ENCODE measurements at regions not wholly inside any gene's neighbourhood (a gene's known extent, or its start where the extent isn't known, plus 50 kb on each side); places are given as distances from the start of the nearest gene placed in this dataset.

DNA sequence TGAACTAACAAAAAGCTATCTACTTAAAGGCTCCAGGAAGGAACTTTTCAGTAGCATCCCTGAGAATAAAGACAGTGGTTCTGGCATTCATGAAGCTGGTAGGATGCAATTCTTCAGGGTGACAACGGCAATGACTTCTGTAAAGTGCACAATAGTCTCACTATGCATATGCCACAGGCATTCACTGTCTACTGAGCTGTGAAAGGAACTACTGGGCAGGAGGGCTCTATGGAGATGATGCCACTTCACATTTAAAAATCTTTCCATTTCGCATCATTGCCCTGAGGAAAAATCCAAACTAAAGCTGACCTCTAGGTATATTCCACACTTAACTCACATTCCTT is 2020.6 kb upstream of the PCDH20 start:
- H3K27ac ChIP-seq (ENCODE audit: low read depth in 1 of 2, low read length in 2 of 2), result no peak overlapping the region
- no peaks in the 10 kb centered on the region for H3K27me3 ChIP-seq (ENCODE audit: control insufficient read depth in 1 of 2, insufficient read depth in 2 of 2, low read length in 1 of 2)
- ATAC-seq (ENCODE audit: low FRiP score) (no peak), DNase-seq (no peak)
- WGBS, 2 donors, result 86 to 87% methylated on average over 2 of the region's 2 CpGs
- intact Hi-C loops (cut with DNase I), result no loop called here
- H3K36me3 ChIP-seq (ENCODE audit: control insufficient read depth in 1 of 2, insufficient read depth in 2 of 2, low read length in 1 of 2), result no peaks in the 10 kb centered on the region
- no peaks in the 10 kb centered on the region for H3K4me1 ChIP-seq (ENCODE audit: control insufficient read depth in 1 of 2, insufficient read depth in 2 of 2, low read length in 2 of 2)
- no peak overlapping the region for H3K4me3 ChIP-seq (ENCODE audit: low read length in 2 of 2)
- no peaks in the 10 kb centered on the region for H3K9me3 ChIP-seq (ENCODE audit: control insufficient read depth, low read length)

DNA sequence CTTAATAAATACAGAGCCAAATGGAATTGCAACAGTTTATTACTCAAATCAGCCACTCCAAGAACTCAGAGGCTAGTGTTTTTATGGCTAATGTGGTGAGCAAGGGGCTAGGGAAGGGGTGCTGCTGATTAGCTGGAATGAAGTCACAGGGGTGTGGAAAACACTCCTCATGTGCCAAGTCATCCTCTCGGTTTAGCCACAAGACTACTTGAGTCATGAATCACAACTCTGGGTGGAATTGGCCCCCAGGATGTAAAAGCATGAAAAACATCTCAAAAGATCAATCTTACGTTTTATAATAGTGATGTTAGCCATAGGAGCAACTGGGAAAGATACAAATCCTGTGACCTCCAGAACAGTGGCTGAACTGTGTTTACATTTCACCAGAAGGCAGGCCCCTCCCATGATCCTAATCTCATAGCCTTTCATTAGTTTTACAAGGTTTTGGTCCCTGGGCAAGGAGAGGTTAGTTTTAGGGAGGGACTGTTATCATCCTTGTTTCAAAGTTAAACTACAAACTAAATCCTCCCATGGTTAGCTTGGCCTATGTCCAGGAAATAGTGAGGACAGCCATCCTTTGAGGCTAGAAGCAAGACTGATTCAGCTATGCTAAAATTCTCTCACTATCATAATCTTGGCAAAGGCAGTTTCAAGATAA is 2020.1 kb upstream of the PCDH20 start:
- ATAC-seq (ENCODE audit: low FRiP score), result no peak

DNA sequence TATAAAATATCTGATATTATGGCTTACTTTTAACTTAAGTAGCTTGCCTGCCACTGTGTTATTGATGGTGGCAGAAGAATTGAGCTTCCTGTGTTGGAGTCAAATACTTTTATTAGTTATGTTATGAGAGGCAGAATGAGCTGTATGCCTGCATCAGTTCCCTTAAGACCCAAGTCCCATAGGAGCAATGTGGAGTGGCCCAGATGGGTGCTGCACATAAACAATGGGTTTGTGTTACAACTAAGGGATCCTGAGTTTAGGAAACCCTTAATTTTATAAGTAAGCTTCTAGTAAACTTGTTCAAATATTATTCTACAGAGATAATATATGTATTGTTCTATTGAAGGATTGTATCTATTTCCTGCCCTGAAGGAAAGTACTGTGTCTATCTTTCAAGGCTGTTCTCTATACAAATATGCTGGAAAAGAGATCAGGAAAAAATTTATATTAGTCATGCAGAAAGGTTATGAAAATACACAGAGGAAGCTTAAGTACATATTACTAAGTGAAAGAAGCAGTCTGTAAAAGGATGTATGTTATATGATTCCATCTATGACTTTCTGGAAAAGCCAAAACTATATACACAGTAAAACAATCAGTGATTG is 2018.0 kb upstream of the PCDH20 start:
- intact Hi-C loops (cut with DNase I), result no loop called here
- no peak for ATAC-seq (ENCODE audit: low FRiP score)
- no peak overlapping the region for H3K27ac ChIP-seq (ENCODE audit: low read depth in 1 of 2, low read length in 2 of 2)

More for the DNA sequence above, 2020.1 kb upstream of the PCDH20 start:
- Histone ChIP-seq H3K27me3 (ENCODE audit: control insufficient read depth in 1 of 2, insufficient read depth in 2 of 2, low read length in 1 of 2) (no peaks in the 10 kb centered on the region), H3K9me3 (ENCODE audit: control insufficient read depth, low read length) (no peaks in the 10 kb centered on the region), H3K27ac (ENCODE audit: low read depth in 1 of 2, low read length in 2 of 2) (no peak overlapping the region), H3K36me3 (ENCODE audit: control insufficient read depth in 1 of 2, insufficient read depth in 2 of 2, low read length in 1 of 2) (no peaks in the 10 kb centered on the region), H3K4me1 (ENCODE audit: control insufficient read depth in 1 of 2, insufficient read depth in 2 of 2, low read length in 2 of 2) (no peaks in the 10 kb centered on the region), H3K4me3 (ENCODE audit: low read length in 2 of 2) (no peak overlapping the region)
- WGBS, 2 donors, result 45 to 50% methylated on average over 2 of the region's 2 CpGs
- DNase-seq, result no peak
- intact Hi-C loops (cut with DNase I), result no loop called here

DNA sequence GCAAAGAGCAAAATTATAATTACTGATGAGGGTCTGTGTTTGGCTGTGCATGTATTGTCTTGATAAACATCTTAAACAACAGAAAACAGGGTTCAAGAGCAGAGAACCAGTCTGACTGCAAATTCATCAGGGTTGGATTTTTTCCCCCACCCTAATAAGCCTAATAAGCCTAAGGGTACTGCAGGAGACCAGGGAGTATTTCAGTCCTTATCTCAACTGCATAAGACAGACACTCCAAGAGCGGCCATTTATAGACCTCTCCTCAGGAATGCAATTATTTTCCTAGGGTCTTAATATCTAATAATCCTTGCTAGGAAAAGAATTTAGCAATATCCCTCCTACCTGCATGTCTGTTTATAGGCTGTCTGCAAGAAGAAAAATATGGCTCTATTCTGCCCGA is 2011.5 kb upstream of the PCDH20 start:
- 84 to 96% methylated on average over 2 of the region's 2 CpGs for WGBS, 2 donors
- no peak overlapping the region for H3K27ac ChIP-seq (ENCODE audit: low read depth in 1 of 2, low read length in 2 of 2)
- intact Hi-C loops (cut with DNase I), result no loop called here
- ATAC-seq (ENCODE audit: low FRiP score) (no peak), DNase-seq (no peak)
- H3K36me3 ChIP-seq (ENCODE audit: control insufficient read depth in 1 of 2, insufficient read depth in 2 of 2, low read length in 1 of 2), result no peaks in the 10 kb centered on the region
- no peaks in the 10 kb centered on the region for H3K27me3 ChIP-seq (ENCODE audit: control insufficient read depth in 1 of 2, insufficient read depth in 2 of 2, low read length in 1 of 2)
- H3K4me3 ChIP-seq (ENCODE audit: low read length in 2 of 2), result no peak overlapping the region
- H3K9me3 ChIP-seq (ENCODE audit: control insufficient read depth, low read length), result no peaks in the 10 kb centered on the region
- no peaks in the 10 kb centered on the region for H3K4me1 ChIP-seq (ENCODE audit: control insufficient read depth in 1 of 2, insufficient read depth in 2 of 2, low read length in 2 of 2)

More for the DNA sequence above, 2018.0 kb upstream of the PCDH20 start:
- Histone ChIP-seq H3K36me3 (ENCODE audit: control insufficient read depth in 1 of 2, insufficient read depth in 2 of 2, low read length in 1 of 2) (no peaks in the 10 kb centered on the region), H3K4me3 (ENCODE audit: low read length in 2 of 2) (no peak overlapping the region), H3K27me3 (ENCODE audit: control insufficient read depth in 1 of 2, insufficient read depth in 2 of 2, low read length in 1 of 2) (no peaks in the 10 kb centered on the region), H3K9me3 (ENCODE audit: control insufficient read depth, low read length) (no peaks in the 10 kb centered on the region), H3K4me1 (ENCODE audit: control insufficient read depth in 1 of 2, insufficient read depth in 2 of 2, low read length in 2 of 2) (no peaks in the 10 kb centered on the region)
- DNase-seq, result no peak

DNA sequence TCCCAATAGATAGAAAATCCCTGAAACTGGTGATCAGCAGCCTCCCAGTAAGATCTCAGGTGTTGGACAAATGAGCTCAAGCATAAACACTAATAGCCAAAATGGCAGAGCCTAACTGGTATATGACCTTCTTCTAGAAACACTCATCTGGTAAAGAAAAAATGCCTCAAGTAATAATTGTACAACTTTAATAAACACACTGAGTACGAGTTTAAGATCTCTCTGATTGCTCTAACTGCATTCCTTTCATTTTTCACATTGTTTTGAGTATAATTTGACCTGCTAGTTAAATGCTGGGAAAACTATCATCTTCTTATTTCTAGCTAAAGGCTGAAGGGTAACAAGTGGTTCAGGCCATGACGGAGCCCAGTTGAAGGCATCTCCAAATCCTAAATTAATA is 2009.5 kb upstream of the PCDH20 start:
- no peak overlapping the region for H3K4me3 ChIP-seq (ENCODE audit: low read length in 2 of 2)
- DNase-seq (no peak), ATAC-seq (ENCODE audit: low FRiP score) (no peak)
- H3K9me3 ChIP-seq (ENCODE audit: control insufficient read depth, low read length), result no peaks in the 10 kb centered on the region
- H3K4me1 ChIP-seq (ENCODE audit: control insufficient read depth in 1 of 2, insufficient read depth in 2 of 2, low read length in 2 of 2), result no peaks in the 10 kb centered on the region
- intact Hi-C loops (cut with DNase I), result no loop called here
- H3K27ac ChIP-seq (ENCODE audit: low read depth in 1 of 2, low read length in 2 of 2), result no peak overlapping the region
- WGBS, 2 donors, result 39 to 41% methylated on average over 2 of the region's 2 CpGs
- no peaks in the 10 kb centered on the region for H3K27me3 ChIP-seq (ENCODE audit: control insufficient read depth in 1 of 2, insufficient read depth in 2 of 2, low read length in 1 of 2)
- no peaks in the 10 kb centered on the region for H3K36me3 ChIP-seq (ENCODE audit: control insufficient read depth in 1 of 2, insufficient read depth in 2 of 2, low read length in 1 of 2)

DNA sequence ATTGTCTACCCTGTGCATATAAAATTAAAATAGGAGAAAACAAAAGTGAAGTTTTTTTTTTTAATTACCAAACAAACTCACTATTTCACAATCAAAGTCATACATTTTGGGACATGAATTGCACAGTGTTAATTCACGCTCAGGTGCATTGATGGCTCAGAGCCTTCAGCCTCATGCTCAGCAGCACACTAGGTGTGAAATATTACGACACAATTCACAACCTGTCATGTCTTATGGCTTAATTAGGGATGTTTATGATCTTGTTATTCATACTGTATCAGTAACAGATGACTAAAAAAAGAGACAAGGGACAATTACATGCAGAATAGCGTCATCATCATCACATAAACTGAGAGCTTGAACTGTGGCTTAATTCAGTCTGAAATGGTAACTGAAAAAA is 2005.5 kb upstream of the PCDH20 start:
- no peaks in the 10 kb centered on the region for H3K9me3 ChIP-seq (ENCODE audit: control insufficient read depth, low read length)
- intact Hi-C loops (cut with DNase I), result no loop called here
- no peaks in the 10 kb centered on the region for H3K36me3 ChIP-seq (ENCODE audit: control insufficient read depth in 1 of 2, insufficient read depth in 2 of 2, low read length in 1 of 2)
- no peaks in the 10 kb centered on the region for H3K27me3 ChIP-seq (ENCODE audit: control insufficient read depth in 1 of 2, insufficient read depth in 2 of 2, low read length in 1 of 2)
- 67 to 88% methylated on average over 3 of the region's 3 CpGs for WGBS, 2 donors
- no peak overlapping the region for H3K27ac ChIP-seq (ENCODE audit: low read depth in 1 of 2, low read length in 2 of 2)
- no peak for ATAC-seq (ENCODE audit: low FRiP score)
- no peaks in the 10 kb centered on the region for H3K4me1 ChIP-seq (ENCODE audit: control insufficient read depth in 1 of 2, insufficient read depth in 2 of 2, low read length in 2 of 2)
- H3K4me3 ChIP-seq (ENCODE audit: low read length in 2 of 2), result no peak overlapping the region
- DNase-seq, result no peak

DNA sequence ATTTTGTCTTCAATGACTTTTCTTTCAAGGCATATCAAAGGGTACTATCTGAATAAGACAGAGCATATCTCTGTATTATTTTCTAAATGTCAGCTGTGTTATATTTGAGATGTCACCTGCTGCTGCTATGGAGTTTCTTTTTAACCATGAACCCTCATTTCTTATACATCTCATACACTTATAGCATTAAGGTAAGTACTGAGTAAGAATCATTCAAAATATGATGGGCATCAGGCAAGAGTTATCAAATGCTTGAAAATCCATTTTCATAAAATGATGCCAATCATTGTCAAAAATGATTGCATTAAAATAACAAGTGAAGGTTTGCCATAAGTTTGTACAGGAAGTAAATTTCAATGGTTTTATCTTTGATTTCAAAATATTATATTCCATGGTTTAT is 2005.0 kb upstream of the PCDH20 start:
- intact Hi-C loops (cut with DNase I), result no loop called here
- H3K36me3 ChIP-seq (ENCODE audit: control insufficient read depth in 1 of 2, insufficient read depth in 2 of 2, low read length in 1 of 2), result no peaks in the 10 kb centered on the region
- H3K4me1 ChIP-seq (ENCODE audit: control insufficient read depth in 1 of 2, insufficient read depth in 2 of 2, low read length in 2 of 2), result no peaks in the 10 kb centered on the region
- no peak overlapping the region for H3K4me3 ChIP-seq (ENCODE audit: low read length in 2 of 2)
- DNase-seq (no peak), ATAC-seq (ENCODE audit: low FRiP score) (no peak)
- H3K9me3 ChIP-seq (ENCODE audit: control insufficient read depth, low read length), result no peaks in the 10 kb centered on the region
- no peak overlapping the region for H3K27ac ChIP-seq (ENCODE audit: low read depth in 1 of 2, low read length in 2 of 2)
- H3K27me3 ChIP-seq (ENCODE audit: control insufficient read depth in 1 of 2, insufficient read depth in 2 of 2, low read length in 1 of 2), result no peaks in the 10 kb centered on the region

DNA sequence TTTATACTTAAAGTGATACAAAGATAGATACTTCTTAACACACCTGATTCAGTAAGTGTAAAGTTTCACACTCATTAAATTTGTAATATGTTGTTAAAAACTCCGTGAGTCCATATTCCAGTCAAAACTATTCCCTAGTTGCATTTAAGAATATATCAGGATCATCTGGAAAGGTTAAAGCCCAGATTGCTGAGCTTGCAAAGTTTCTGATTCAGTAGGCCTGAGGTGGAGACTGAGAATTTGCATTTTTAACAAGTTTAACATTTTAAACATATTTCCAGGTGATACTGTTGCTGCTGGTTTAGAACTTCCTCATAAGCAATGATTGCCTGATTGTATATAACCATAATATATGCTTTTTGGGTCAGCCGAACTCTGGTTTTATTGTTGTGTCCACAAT is 1998.6 kb upstream of the PCDH20 start:
- DNase-seq (no peak), ATAC-seq (ENCODE audit: low FRiP score) (no peak)
- WGBS, 2 donors, result 72 to 95% methylated on average over 2 of the region's 2 CpGs
- H3K9me3 ChIP-seq (ENCODE audit: control insufficient read depth, low read length), result no peaks in the 10 kb centered on the region
- no peak overlapping the region for H3K27ac ChIP-seq (ENCODE audit: low read depth in 1 of 2, low read length in 2 of 2)
- H3K36me3 ChIP-seq (ENCODE audit: control insufficient read depth in 1 of 2, insufficient read depth in 2 of 2, low read length in 1 of 2), result no peaks in the 10 kb centered on the region
- intact Hi-C loops (cut with DNase I), result no loop called here
- no peaks in the 10 kb centered on the region for H3K27me3 ChIP-seq (ENCODE audit: control insufficient read depth in 1 of 2, insufficient read depth in 2 of 2, low read length in 1 of 2)
- no peak overlapping the region for H3K4me3 ChIP-seq (ENCODE audit: low read length in 2 of 2)
- H3K4me1 ChIP-seq (ENCODE audit: control insufficient read depth in 1 of 2, insufficient read depth in 2 of 2, low read length in 2 of 2), result no peaks in the 10 kb centered on the region

DNA sequence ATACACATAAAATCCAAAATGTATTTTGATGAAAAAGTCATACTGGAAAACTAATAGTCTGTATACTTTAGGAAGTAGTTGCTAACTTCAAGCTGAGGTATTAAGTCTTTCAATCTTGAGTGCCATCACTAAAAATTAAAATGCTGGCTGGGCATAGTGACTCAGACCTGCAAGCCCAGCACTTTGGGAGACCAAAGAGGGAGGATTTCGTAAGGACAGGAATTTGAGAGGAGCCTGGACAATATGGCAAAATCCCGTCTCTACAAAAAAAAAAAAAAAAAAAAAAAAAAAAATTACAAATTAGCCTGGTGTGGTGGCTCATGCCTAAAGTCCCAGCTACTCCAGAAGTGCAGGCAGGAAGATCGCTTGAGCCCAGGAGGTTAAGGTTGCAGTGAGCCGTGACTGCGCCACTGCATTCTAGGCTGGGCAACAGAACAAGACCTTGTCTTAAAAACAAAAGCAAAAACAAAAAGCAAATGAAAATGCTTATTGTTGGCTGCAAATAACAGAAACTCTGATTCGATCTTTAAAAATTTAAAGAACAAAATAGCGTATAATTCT is 1994.2 kb upstream of the PCDH20 start:
- DNase-seq, result no peak
- intact Hi-C loops (cut with DNase I), result no loop called here
- no peak for ATAC-seq (ENCODE audit: low FRiP score)
- 67 to 71% methylated on average over 7 of the region's 7 CpGs for WGBS, 2 donors
- Histone ChIP-seq H3K27ac (ENCODE audit: low read depth in 1 of 2, low read length in 2 of 2) (no peak overlapping the region), H3K4me1 (ENCODE audit: control insufficient read depth in 1 of 2, insufficient read depth in 2 of 2, low read length in 2 of 2) (no peaks in the 10 kb centered on the region), H3K27me3 (ENCODE audit: control insufficient read depth in 1 of 2, insufficient read depth in 2 of 2, low read length in 1 of 2) (no peaks in the 10 kb centered on the region), H3K4me3 (ENCODE audit: low read length in 2 of 2) (no peak overlapping the region), H3K9me3 (ENCODE audit: control insufficient read depth, low read length) (no peaks in the 10 kb centered on the region), H3K36me3 (ENCODE audit: control insufficient read depth in 1 of 2, insufficient read depth in 2 of 2, low read length in 1 of 2) (no peaks in the 10 kb centered on the region)
